ENCODE measurements at regions not wholly inside any gene's neighbourhood (a gene's known extent, or its start where the extent isn't known, plus 50 kb on each side); places are given as distances from the start of the nearest gene placed in this dataset.

GRCh38 chr6:169014211-169015197 lies 239.1 kb downstream of the THBS2 start:
- Histone ChIP-seq H3K9me3 (ENCODE audit: control insufficient read depth, low read length) (peaks cover 21% of the 10 kb centered on the region), H3K14ac (ENCODE audit: low read length in 2 of 2) (no peak overlapping the region), H4K8ac (ENCODE audit: low read length) (no peak overlapping the region), H3K9ac (ENCODE audit: low read length) (no peak overlapping the region), H3K79me1 (replicated peaks; ENCODE audit: low read length, poor library complexity, severe bottlenecking) (no peaks in the 10 kb centered on the region), H3K27ac (ENCODE audit: low read length, poor library complexity, severe bottlenecking) (no peak overlapping the region), H3K36me3 (ENCODE audit: control insufficient read depth in 1 of 2, insufficient read depth in 2 of 2, low read depth in 1 of 2, low read length in 2 of 2) (no peaks in the 10 kb centered on the region), H3K18ac (ENCODE audit: low read depth in 1 of 2, low read length in 2 of 2) (no peak overlapping the region), H3K4me2 (ENCODE audit: low read length, poor library complexity, severe bottlenecking) (no peak overlapping the region), H2BK5ac (ENCODE audit: low read depth, low read length, poor library complexity, severe bottlenecking) (no peak overlapping the region), H3K4ac (ENCODE audit: low read depth in 1 of 2, low read length in 2 of 2) (no peak overlapping the region), H2BK120ac (ENCODE audit: low read depth, low read length) (no peak overlapping the region), H3K27me3 (ENCODE audit: control insufficient read depth in 1 of 2, insufficient read depth in 1 of 2, low read length in 2 of 2) (no peaks in the 10 kb centered on the region), H2AFZ (ENCODE audit: low read depth, low read length) (no peak overlapping the region), H2BK12ac (ENCODE audit: low read length in 2 of 2) (no peak overlapping the region), H2BK15ac (ENCODE audit: low read depth, poor library complexity, severe bottlenecking) (no peak overlapping the region), H3K4me1 (ENCODE audit: control insufficient read depth, insufficient read depth, low read depth, low read length) (no peaks in the 10 kb centered on the region), H3K23ac (ENCODE audit: low read length in 2 of 2) (no peak overlapping the region), H4K91ac (ENCODE audit: low read length) (no peak overlapping the region), H3K4me3 (ENCODE audit: insufficient read depth in 1 of 2, low read depth in 1 of 2, low read length in 2 of 2) (no peak overlapping the region), H2AK5ac (ENCODE audit: low read length, severe bottlenecking) (no peak overlapping the region)
- no peak for DNase-seq
- 72% methylated on average over 2 of the region's 5 CpGs for WGBS

- Histone ChIP-seq H2BK15ac (ENCODE audit: low read depth, poor library complexity, severe bottlenecking) (no peak overlapping the region), H3K4me2 (ENCODE audit: low read length, poor library complexity, severe bottlenecking) (no peak overlapping the region), H2BK12ac (ENCODE audit: low read length in 2 of 2) (no peak overlapping the region), H3K9ac (ENCODE audit: low read length) (no peak overlapping the region), H2BK5ac (ENCODE audit: low read depth, low read length, poor library complexity, severe bottlenecking) (no peak overlapping the region), H3K4ac (ENCODE audit: low read depth in 1 of 2, low read length in 2 of 2) (no peak overlapping the region), H2BK120ac (ENCODE audit: low read depth, low read length) (no peak overlapping the region), H3K9me3 (ENCODE audit: control insufficient read depth, low read length) (no peaks in the 10 kb centered on the region), H3K4me3 (ENCODE audit: insufficient read depth in 1 of 2, low read depth in 1 of 2, low read length in 2 of 2) (no peak overlapping the region), H2AK5ac (ENCODE audit: low read length, severe bottlenecking) (no peak overlapping the region), H2AFZ (ENCODE audit: low read depth, low read length) (no peak overlapping the region), H3K18ac (ENCODE audit: low read depth in 1 of 2, low read length in 2 of 2) (no peak overlapping the region), H4K8ac (ENCODE audit: low read length) (no peak overlapping the region), H3K14ac (ENCODE audit: low read length in 2 of 2) (no peak overlapping the region), H4K91ac (ENCODE audit: low read length) (no peak overlapping the region), H3K4me1 (ENCODE audit: control insufficient read depth, insufficient read depth, low read depth, low read length) (no peaks in the 10 kb centered on the region), H3K79me1 (replicated peaks; ENCODE audit: low read length, poor library complexity, severe bottlenecking) (no peaks in the 10 kb centered on the region), H3K36me3 (ENCODE audit: control insufficient read depth in 1 of 2, insufficient read depth in 2 of 2, low read depth in 1 of 2, low read length in 2 of 2) (no peaks in the 10 kb centered on the region), H3K27ac (ENCODE audit: low read length, poor library complexity, severe bottlenecking) (no peak overlapping the region), H3K27me3 (ENCODE audit: control insufficient read depth in 1 of 2, insufficient read depth in 1 of 2, low read length in 2 of 2) (no peaks in the 10 kb centered on the region), H3K23ac (ENCODE audit: low read length in 2 of 2) (no peak overlapping the region)
- 86% methylated on average over 2 of the region's 3 CpGs for WGBS
- DNase-seq, result no peak
Observed at GRCh38 chr6:169009628-169010027, 244.0 kb downstream of the THBS2 start.

- Histone ChIP-seq H3K27me3 (ENCODE audit: control insufficient read depth in 1 of 2, insufficient read depth in 1 of 2, low read length in 2 of 2) (no peaks in the 10 kb centered on the region), H2BK5ac (ENCODE audit: low read depth, low read length, poor library complexity, severe bottlenecking) (no peak overlapping the region), H3K4me2 (ENCODE audit: low read length, poor library complexity, severe bottlenecking) (no peak overlapping the region), H3K9me3 (ENCODE audit: control insufficient read depth, low read length) (no peaks in the 10 kb centered on the region), H3K9ac (ENCODE audit: low read length) (no peak overlapping the region), H4K8ac (ENCODE audit: low read length) (no peak overlapping the region), H2BK120ac (ENCODE audit: low read depth, low read length) (no peak overlapping the region), H3K18ac (ENCODE audit: low read depth in 1 of 2, low read length in 2 of 2) (no peak overlapping the region), H3K79me1 (replicated peaks; ENCODE audit: low read length, poor library complexity, severe bottlenecking) (no peaks in the 10 kb centered on the region), H2AFZ (ENCODE audit: low read depth, low read length) (no peak overlapping the region), H3K36me3 (ENCODE audit: control insufficient read depth in 1 of 2, insufficient read depth in 2 of 2, low read depth in 1 of 2, low read length in 2 of 2) (no peaks in the 10 kb centered on the region), H2AK5ac (ENCODE audit: low read length, severe bottlenecking) (no peak overlapping the region), H2BK12ac (ENCODE audit: low read length in 2 of 2) (no peak overlapping the region), H3K23ac (ENCODE audit: low read length in 2 of 2) (no peak overlapping the region), H3K4me1 (ENCODE audit: control insufficient read depth, insufficient read depth, low read depth, low read length) (no peaks in the 10 kb centered on the region), H2BK15ac (ENCODE audit: low read depth, poor library complexity, severe bottlenecking) (no peak overlapping the region), H3K27ac (ENCODE audit: low read length, poor library complexity, severe bottlenecking) (no peak overlapping the region), H3K4ac (ENCODE audit: low read depth in 1 of 2, low read length in 2 of 2) (no peak overlapping the region), H4K91ac (ENCODE audit: low read length) (no peak overlapping the region), H3K14ac (ENCODE audit: low read length in 2 of 2) (no peak overlapping the region), H3K4me3 (ENCODE audit: insufficient read depth in 1 of 2, low read depth in 1 of 2, low read length in 2 of 2) (no peak overlapping the region)
- 88% methylated on average over 2 of the region's 4 CpGs for WGBS
- no peak for DNase-seq
Observed at GRCh38 chr6:169008641-169009257, 244.9 kb downstream of the THBS2 start.

GRCh38 chr6:169005166-169005565 lies 248.5 kb downstream of the THBS2 start:
- no peak overlapping the region for H4K8ac ChIP-seq (ENCODE audit: low read length)
- H2AK5ac ChIP-seq (ENCODE audit: low read length, severe bottlenecking), result no peak overlapping the region
- no peak overlapping the region for H3K23ac ChIP-seq (ENCODE audit: low read length in 2 of 2)
- H2AFZ ChIP-seq (ENCODE audit: low read depth, low read length), result no peak overlapping the region
- no peak overlapping the region for H2BK5ac ChIP-seq (ENCODE audit: low read depth, low read length, poor library complexity, severe bottlenecking)
- H3K79me1 ChIP-seq (replicated peaks; ENCODE audit: low read length, poor library complexity, severe bottlenecking), result no peaks in the 10 kb centered on the region
- 77% methylated on average over 6 of the region's 8 CpGs for WGBS
- no peak overlapping the region for H3K9ac ChIP-seq (ENCODE audit: low read length)
- H2BK120ac ChIP-seq (ENCODE audit: low read depth, low read length), result no peak overlapping the region
- H3K9me3 ChIP-seq (ENCODE audit: control insufficient read depth, low read length), result no peaks in the 10 kb centered on the region
- no peak overlapping the region for H3K18ac ChIP-seq (ENCODE audit: low read depth in 1 of 2, low read length in 2 of 2)
- no peak overlapping the region for H3K4me3 ChIP-seq (ENCODE audit: insufficient read depth in 1 of 2, low read depth in 1 of 2, low read length in 2 of 2)
- no peak overlapping the region for H2BK12ac ChIP-seq (ENCODE audit: low read length in 2 of 2)
- H3K27me3 ChIP-seq (ENCODE audit: control insufficient read depth in 1 of 2, insufficient read depth in 1 of 2, low read length in 2 of 2), result no peaks in the 10 kb centered on the region
- no peak overlapping the region for H3K27ac ChIP-seq (ENCODE audit: low read length, poor library complexity, severe bottlenecking)
- no peak overlapping the region for H3K14ac ChIP-seq (ENCODE audit: low read length in 2 of 2)
- no peaks in the 10 kb centered on the region for H3K4me1 ChIP-seq (ENCODE audit: control insufficient read depth, insufficient read depth, low read depth, low read length)
- no peak overlapping the region for H3K4ac ChIP-seq (ENCODE audit: low read depth in 1 of 2, low read length in 2 of 2)
- H4K91ac ChIP-seq (ENCODE audit: low read length), result no peak overlapping the region
- H3K4me2 ChIP-seq (ENCODE audit: low read length, poor library complexity, severe bottlenecking), result no peak overlapping the region
- no peak for DNase-seq
- H2BK15ac ChIP-seq (ENCODE audit: low read depth, poor library complexity, severe bottlenecking), result no peak overlapping the region
- no peaks in the 10 kb centered on the region for H3K36me3 ChIP-seq (ENCODE audit: control insufficient read depth in 1 of 2, insufficient read depth in 2 of 2, low read depth in 1 of 2, low read length in 2 of 2)
